Thyroid gland (tissue), 4 donors: ENCODE measurements at regions not wholly inside any gene's neighbourhood (a gene's known extent, or its start where the extent isn't known, plus 50 kb on each side); places are given as distances from the start of the nearest gene placed in this dataset.

ENCODE experiments used
- CTCF ChIP-seq, 6 experiments: fragments of 200-600 bp in 3 of 6; fragments of 450-650 bp in 3 of 6; sonication (generic) in 3 of 6; IDR thresholded peaks; one replicate each; pipeline ENCODE4 v1.5.1; 2016 to 2019; ENCODE audit warnings: antibody characterized with exemption in 6 of 6, mild to moderate bottlenecking in 2 of 6, inconsistent platforms in 1 of 6, moderate library complexity in 1 of 6
- POLR2A ChIP-seq, 2 donors: fragments of 450-650 bp; IDR thresholded peaks; one replicate each; pipeline ENCODE4 v1.6.1; 2017; ENCODE audit warnings: antibody characterized with exemption in 2 of 2, mild to moderate bottlenecking in 2 of 2, moderate library complexity in 1 of 2

- TF ChIP-seq POLR2A (IDR thresholded peaks at IDR 0.05) = no peak
- TF ChIP-seq CTCF (IDR thresholded peaks at IDR 0.05) = no peak
Observed at GRCh38 chr2:217655651-217656050, 347.1 kb downstream of the TNS1 start.
